PC-9 (cell line): ENCODE measurements at regions not wholly inside any gene's neighbourhood (a gene's known extent, or its start where the extent isn't known, plus 50 kb on each side); places are given as distances from the start of the nearest gene placed in this dataset.

Source experiments
- BruUV-seq: library from RNA; stranded (reverse); fragments of 400-500 nt; replicated peaks from 2 replicates; lab custom pipeline; 2021; lab: Mats Ljungman, UMichigan
- CTCF ChIA-PET: fragments of 300-600 bp; sonication (Branson Sonifier 250); formaldehyde crosslinking; loops from one replicate; lab custom pipeline; 2022; ENCODE audit warnings: antibody characterized with exemption; lab: Charles Lee
- POLR2A ChIA-PET: fragments of 300-600 bp; sonication (Branson Sonifier 250); formaldehyde crosslinking; loops from one replicate; lab custom pipeline; 2022; ENCODE audit warnings: antibody characterized with exemption; ENCODE audit not compliant: unreplicated experiment; lab: Charles Lee
- DNase-seq, 2 experiments: peaks; one replicate each; pipeline versions ENCODE4 v3.0.0 to v3.0.0-alpha.2; 2015 to 2022; ENCODE audit warnings: mixed read lengths in 1 of 2
- H2AFZ ChIP-seq: fragments of 200-600 bp; sonication (generic); 2 replicates; pipeline ENCODE4 v1.8.1; 2017; ENCODE audit warnings: antibody characterized with exemption
- H3F3A ChIP-seq: fragments of 200-600 bp; sonication (generic); 2 replicates; pipeline ENCODE4 v1.8.1; 2017; ENCODE audit warnings: antibody characterized with exemption, mild to moderate bottlenecking, low read depth; ENCODE audit not compliant: insufficient read depth
- H3K27ac ChIP-seq: fragments of 200-600 bp; sonication (generic); 2 replicates; pipeline ENCODE4 v1.6.1; 2016; ENCODE audit warnings: mixed run types
- H3K27me3 ChIP-seq: fragments of 200-600 bp; sonication (generic); 2 replicates; pipeline ENCODE4 v1.6.1; 2016; ENCODE audit warnings: low read depth, mixed run types; ENCODE audit not compliant: insufficient read depth
- H3K36me3 ChIP-seq: fragments of 200-600 bp; sonication (generic); 2 replicates; pipeline ENCODE4 v1.6.1; 2016; ENCODE audit warnings: low read depth, mixed run types
- H3K4me1 ChIP-seq: fragments of 200-600 bp; sonication (generic); replicated peaks from 2 replicates; pipeline ENCODE4 v1.6.1; 2016; ENCODE audit warnings: mixed run types; ENCODE audit not compliant: insufficient read depth
- H3K4me2 ChIP-seq: fragments of 200-600 bp; sonication (generic); 2 replicates; pipeline ENCODE4 v1.6.1; 2017; ENCODE audit warnings: mixed run types
- H3K4me3 ChIP-seq: fragments of 200-600 bp; sonication (generic); 2 replicates; pipeline ENCODE4 v1.6.1; 2016; ENCODE audit warnings: mixed run types
- H3K79me2 ChIP-seq: fragments of 200-600 bp; sonication (generic); 2 replicates; pipeline ENCODE4 v1.6.1; 2017; ENCODE audit warnings: low read depth, mixed run types
- H3K9me2 ChIP-seq: fragments of 200-600 bp; sonication (generic); 2 replicates; pipeline ENCODE4 v1.8.1; 2017; ENCODE audit warnings: mild to moderate bottlenecking; ENCODE audit not compliant: insufficient read depth
- H3K9me3 ChIP-seq: fragments of 200-600 bp; sonication (generic); 2 replicates; pipeline ENCODE4 v1.8.1; 2016; ENCODE audit warnings: low read depth; ENCODE audit not compliant: insufficient read depth
- H4K20me1 ChIP-seq: fragments of 200-600 bp; sonication (generic); 2 replicates; pipeline ENCODE4 v1.8.1; 2017; ENCODE audit not compliant: insufficient read depth
- CTCF ChIP-seq: fragments of 200-600 bp; sonication (generic); conservative IDR thresholded peaks from 2 replicates; pipeline ENCODE4 v1.6.1; 2017; ENCODE audit warnings: mixed run types, antibody characterized with exemption, mild to moderate bottlenecking, moderate library complexity
- EZH2 ChIP-seq: fragments of 200-600 bp; sonication (generic); IDR thresholded peaks from 2 replicates; pipeline ENCODE4 v1.8.0; 2017; ENCODE audit warnings: antibody characterized with exemption, low read depth
- intact Hi-C: fragments of 100-400 bp; cut with micrococcal nuclease; formaldehyde crosslinking; loops from one replicate; pipeline ENCODE4 v1.10.0; 2022; ENCODE audit not compliant: unreplicated experiment

DNA sequence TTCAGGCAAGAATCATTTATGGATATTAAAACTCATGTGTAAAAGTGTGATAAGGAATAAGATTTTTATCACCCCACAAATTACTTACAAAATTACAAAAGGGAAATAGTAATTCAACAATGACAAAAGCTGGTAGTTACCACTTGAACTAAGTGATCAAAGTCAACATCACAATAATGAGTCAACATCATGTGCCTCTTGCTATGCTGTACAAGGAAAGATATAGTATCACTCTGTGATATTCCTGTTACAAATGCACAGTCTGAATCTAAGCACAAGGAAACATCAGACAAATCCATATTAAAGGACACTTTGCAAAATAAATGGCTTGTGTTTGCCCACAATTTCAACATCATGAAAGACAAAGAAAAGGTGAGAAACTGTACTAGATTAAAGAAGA, 90.5 kb upstream of the PLCL2 start:
- no peak for DNase-seq
- intact Hi-C loops: no loop called here
- ChIA-PET POLR2A (no interaction called here), CTCF (no interaction called here)
- H3K36me3 ChIP-seq: no peaks in the 10 kb centered on the region
- TF ChIP-seq EZH2 (no peak), CTCF (no peak)
- H3K9me2 ChIP-seq: no peaks in the 10 kb centered on the region
- H4K20me1 ChIP-seq: no peaks in the 10 kb centered on the region
- no TSS peak for BruUV-seq
- H2AFZ ChIP-seq: no peak overlapping the region
- H3K27me3 ChIP-seq: no peaks in the 10 kb centered on the region
- H3K4me3 ChIP-seq: no peak overlapping the region
- no peaks in the 10 kb centered on the region; the same call in 1 of the 2 replicates for H3K9me3 ChIP-seq
- no peaks in the 10 kb centered on the region for H3K79me2 ChIP-seq
- no peak overlapping the region for H3K4me2 ChIP-seq
- H3K4me1 ChIP-seq: no peaks in the 10 kb centered on the region
- H3F3A ChIP-seq: no peaks in the 10 kb centered on the region
- H3K27ac ChIP-seq: no peak overlapping the region

- no peak for DNase-seq
- CTCF ChIA-PET: interaction anchor here (0.7 kb wide), 1 partner anchor 125 kb away, joined by 4 read pairs; no protein-coding TSS in a partner anchor
- Histone ChIP-seq H3K4me2 (no peak overlapping the region), H3K9me3 (no peaks in the 10 kb centered on the region; the same call in 1 of the 2 replicates), H3K79me2 (no peaks in the 10 kb centered on the region), H3F3A (no peaks in the 10 kb centered on the region), H3K9me2 (no peaks in the 10 kb centered on the region), H3K36me3 (no peaks in the 10 kb centered on the region), H3K4me3 (no peak overlapping the region), H3K4me1 (no peaks in the 10 kb centered on the region), H2AFZ (no peak overlapping the region), H4K20me1 (no peaks in the 10 kb centered on the region), H3K27me3 (no peaks in the 10 kb centered on the region), H3K27ac (no peak overlapping the region)
- POLR2A ChIA-PET: no interaction called here
- intact Hi-C loops: no loop called here
- no TSS peak for BruUV-seq
- TF ChIP-seq EZH2 (no peak), CTCF (no peak)
These were observed 89.2 kb upstream of the PLCL2 start for GRCh38 chr3:16795581-16795980.

DNA sequence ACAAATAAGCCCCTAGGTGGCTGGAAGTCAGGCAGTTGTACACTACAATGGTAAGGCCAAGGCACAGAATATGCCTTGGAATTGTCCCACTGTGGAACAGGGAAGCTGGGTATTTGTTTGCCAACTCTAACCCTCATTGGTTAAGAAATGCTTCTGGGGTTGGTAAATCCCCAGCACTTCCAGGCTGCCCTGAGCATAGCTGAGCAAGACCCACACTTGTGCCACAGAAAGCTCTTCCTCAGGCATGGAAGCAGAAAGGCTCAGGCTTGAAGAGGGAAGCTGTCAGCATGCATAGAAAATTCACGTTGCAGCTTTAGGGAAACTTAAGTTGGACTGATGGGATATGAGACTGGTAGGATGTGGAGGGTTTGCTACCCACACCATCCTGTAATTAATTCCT, 86.9 kb upstream of the PLCL2 start:
- no peaks in the 10 kb centered on the region for H3K9me3 ChIP-seq
- CTCF ChIA-PET: no interaction called here
- BruUV-seq: no TSS peak

More for the DNA sequence above, 86.9 kb upstream of the PLCL2 start:
- H3K4me2 ChIP-seq: no peak overlapping the region
- no peaks in the 10 kb centered on the region for H3K36me3 ChIP-seq
- H2AFZ ChIP-seq: no peak overlapping the region
- no peak overlapping the region for H3K27ac ChIP-seq
- H3K4me1 ChIP-seq: peaks cover 8% of the 10 kb centered on the region
- H3F3A ChIP-seq: no peaks in the 10 kb centered on the region
- H3K27me3 ChIP-seq: no peaks in the 10 kb centered on the region
- H4K20me1 ChIP-seq: no peaks in the 10 kb centered on the region
- intact Hi-C loops: no loop called here
- POLR2A ChIA-PET: interaction anchor here (0.6 kb wide), 1 partner anchor 12 kb away, joined by 3 read pairs; no protein-coding TSS in a partner anchor
- no peaks in the 10 kb centered on the region for H3K79me2 ChIP-seq
- TF ChIP-seq EZH2: no peak
- no peak for TF ChIP-seq CTCF
- H3K4me3 ChIP-seq: no peak overlapping the region
- H3K9me2 ChIP-seq: no peaks in the 10 kb centered on the region
- DNase-seq: no peak
